ENCODE measurements at regions not wholly inside any gene's neighbourhood (a gene's known extent, or its start where the extent isn't known, plus 50 kb on each side); places are given as distances from the start of the nearest gene placed in this dataset.
"Not testable (repeated sequence)": the region's sequence is repeated elsewhere in the genome, so short reads cannot be mapped to it uniquely, and the experiment has no call there.

DNA sequence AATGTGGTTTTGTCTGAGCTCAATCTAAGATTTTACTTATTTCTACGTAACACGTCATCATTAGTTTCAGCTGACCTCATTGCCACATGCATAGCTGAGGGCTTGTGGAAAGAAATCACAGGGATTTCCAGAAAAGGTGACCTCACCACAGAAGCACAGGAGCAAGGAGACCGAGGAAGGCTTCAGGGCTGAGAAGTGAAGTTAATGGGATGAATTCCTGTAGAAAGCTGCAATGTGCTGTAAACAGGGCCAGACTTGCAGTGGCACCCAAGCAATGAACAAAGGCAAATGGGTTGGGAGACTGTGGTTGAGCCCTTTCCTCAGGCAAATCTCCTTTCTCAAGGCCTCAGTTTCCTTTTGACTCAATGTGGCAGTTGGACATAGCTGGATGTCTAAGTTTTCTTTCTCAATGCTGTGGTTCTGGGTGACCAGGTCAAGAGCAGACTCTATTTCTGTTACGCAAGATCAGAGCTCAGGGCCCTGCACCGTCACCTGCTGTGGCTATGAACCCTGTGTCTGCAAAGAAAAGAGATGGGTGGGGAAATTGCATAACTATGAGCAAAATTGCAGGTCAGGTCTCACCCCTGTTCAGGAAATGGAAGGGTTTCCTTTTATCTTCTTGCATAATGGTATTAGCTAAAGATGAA, 252.2 kb upstream of the TBL1XR1 start:
- in situ Hi-C loops (cut with HindIII; ENCODE audit: low sequenced_read_pairs) = no loop called here

DNA sequence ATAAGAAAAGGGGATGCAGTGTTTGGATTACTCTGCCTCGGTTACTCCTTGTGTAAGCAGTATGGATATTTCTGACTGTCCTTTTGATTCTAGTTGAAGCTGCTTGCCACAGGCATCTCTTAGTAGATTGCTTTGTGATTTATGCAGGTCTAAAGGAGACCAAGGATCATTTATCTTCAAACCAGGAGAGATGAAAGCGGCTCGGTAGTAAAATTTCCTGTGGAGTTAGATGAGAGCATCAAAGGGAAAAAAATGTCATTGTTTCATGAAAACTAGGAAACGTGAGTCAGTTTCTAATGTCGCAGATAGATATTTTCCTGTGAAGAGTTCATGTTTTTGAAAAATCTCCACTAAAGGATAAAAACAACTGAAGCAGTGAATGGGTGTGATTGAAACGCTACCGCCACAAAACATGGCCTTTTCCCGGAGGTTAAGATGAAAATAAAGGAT, 254.0 kb upstream of the TBL1XR1 start:
- in situ Hi-C loops (cut with HindIII; ENCODE audit: low sequenced_read_pairs) = no loop called here

DNA sequence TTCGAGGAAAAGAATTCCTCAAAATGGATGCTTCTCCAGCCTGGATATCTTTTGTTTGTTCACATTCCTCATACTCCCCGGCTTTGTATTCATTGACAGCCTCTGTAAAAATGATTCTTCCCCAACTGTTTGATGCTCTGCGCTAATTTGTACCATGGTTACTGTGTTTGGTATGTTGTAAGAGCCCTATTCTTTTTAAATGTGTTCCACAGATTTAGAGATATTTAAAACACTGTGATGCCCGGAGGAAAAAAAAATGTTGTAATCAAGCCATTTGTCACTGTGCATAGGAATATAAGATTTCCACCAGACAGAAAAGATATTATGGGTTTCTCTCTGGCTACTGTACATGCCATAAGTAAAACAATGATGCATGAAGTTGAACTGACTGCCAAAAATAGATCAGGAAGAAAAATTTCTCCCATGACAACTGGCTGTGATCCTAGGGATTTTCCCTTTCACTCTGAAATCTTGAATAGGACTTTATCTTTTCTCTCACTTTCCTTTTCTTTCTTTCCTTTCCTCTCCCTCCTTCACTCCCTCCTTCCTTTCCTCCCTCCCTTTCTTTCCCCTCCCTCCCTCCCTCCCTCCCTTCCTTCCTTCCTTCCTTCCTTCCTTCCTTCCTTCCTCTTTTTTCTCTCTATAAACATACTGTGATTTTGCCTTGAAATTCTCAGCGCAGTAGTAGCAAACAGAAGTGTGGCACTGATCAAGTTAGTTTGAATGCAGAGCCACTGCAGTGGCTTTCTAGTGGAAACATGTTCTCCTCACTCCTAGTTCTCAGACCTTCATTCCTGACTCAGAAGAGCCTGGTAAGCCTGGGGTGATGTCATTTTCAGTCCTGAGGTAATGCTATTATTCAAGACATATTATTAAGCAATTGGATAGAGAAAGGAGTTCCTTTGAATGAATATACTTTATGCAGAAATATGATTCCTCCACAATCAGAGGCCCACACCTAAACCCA, 254.9 kb upstream of the TBL1XR1 start:
- in situ Hi-C loops (cut with HindIII; ENCODE audit: low sequenced_read_pairs) = no loop called here

DNA sequence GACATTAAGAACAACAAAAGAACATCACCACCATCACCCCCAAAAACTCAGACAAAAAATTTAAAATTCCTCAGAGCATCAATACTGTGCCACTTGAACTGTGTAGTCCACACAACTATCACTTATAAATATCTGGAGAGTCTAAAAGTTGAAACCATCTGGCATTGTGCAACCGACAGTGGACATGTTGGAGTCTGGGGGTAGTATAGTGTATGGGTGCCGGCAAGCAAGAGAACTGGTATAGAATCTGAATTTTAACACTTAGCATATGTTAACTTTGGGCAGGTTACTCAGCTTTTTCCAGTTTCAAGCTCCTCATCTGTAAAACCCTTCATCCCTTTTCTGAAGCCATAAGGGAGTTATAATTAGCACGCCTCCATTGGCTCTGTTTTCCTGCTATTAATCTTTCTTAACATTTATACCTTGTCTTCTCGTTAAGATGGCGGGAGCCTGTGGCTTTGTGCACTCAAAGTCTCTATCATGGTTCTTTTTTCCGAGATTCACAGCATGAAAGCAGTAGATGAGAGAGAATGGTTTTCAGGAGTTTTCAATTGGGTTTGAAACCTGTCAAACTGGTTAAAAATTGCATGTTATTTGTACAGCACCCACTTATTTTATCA, 255.7 kb upstream of the TBL1XR1 start:
- in situ Hi-C loops (cut with HindIII; ENCODE audit: low sequenced_read_pairs) = no loop called here

DNA sequence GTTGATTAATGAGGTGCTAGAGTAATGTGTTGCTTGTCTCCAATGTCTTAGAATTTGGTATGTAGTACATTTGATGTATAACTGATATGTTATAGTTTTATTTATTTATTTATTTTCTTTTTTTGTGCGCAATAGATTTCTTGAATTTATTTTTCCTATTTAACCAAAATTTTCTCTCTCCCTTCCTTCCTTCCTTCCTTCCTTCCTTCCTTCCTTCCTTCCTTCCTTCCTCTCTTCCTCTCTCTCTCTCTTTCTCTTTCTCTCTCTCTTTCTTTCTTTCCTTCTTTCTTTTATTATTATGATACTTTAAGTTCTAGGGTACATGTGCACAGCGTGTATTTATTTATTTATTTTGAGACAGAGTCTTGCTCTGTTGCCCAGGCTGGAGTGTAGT, 256.2 kb upstream of the TBL1XR1 start:
- in situ Hi-C loops (cut with HindIII; ENCODE audit: low sequenced_read_pairs) = no loop called here

DNA sequence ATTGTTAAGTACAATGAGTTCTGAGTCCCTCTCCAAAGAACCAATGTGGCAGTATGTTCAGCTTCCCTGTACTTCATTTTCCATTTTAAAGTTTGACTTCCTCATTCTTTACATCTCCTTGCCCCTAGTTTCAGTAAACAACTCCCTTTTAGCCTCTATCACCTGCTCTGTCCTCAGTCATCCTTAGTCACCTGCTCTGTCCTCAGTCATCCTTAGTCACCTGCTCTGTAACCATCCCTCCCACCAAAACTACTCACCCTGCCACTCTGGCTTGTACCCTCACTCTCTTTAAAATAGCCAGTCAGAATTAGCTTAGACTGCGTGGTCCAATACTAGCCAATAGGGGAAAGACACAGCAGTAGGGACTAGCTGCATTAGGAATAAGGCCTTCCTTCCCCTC, 259.9 kb upstream of the TBL1XR1 start:
- in situ Hi-C loops (cut with HindIII; ENCODE audit: low sequenced_read_pairs) = not testable (repeated sequence)

DNA sequence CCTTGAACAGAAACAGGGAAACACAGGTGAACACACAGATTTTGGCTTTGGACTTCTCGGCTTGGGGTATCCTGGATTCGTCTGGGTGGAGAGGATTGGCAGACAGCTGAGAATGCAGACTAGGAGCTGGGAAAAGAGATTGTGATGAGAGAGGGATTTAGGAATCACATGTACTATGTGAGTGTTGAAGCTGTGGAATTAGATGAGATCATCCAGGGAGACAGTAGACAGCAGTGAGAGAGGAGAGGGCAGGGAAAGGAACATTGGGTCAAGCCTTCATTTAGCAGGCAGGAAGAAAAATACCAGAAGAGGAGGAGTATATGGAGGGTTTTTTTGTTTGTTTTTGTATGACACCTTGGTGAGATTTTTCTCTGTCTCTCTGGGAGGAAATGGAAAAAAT, 262.1 kb upstream of the TBL1XR1 start:
- in situ Hi-C loops (cut with HindIII; ENCODE audit: low sequenced_read_pairs) = no loop called here

DNA sequence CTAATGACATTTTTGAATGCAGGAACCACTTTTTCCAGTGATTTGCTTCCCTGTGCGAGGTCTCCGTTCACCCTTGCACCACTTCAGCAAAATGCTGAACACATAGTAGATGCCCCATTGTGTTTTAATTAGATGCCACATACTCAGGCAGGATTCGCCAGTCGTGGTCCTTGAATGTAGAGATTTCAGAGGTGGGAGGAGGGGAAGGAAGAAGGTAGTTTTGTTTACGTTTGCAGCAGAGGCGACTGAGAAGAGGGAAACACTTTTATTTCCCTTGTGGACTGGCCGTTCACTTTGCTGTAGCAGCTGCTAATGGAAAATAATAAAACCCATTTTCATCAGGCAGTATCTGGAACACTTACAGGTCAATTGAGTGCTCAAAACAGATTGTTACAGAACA, 262.8 kb upstream of the TBL1XR1 start:
- in situ Hi-C loops (cut with HindIII; ENCODE audit: low sequenced_read_pairs) = no loop called here

DNA sequence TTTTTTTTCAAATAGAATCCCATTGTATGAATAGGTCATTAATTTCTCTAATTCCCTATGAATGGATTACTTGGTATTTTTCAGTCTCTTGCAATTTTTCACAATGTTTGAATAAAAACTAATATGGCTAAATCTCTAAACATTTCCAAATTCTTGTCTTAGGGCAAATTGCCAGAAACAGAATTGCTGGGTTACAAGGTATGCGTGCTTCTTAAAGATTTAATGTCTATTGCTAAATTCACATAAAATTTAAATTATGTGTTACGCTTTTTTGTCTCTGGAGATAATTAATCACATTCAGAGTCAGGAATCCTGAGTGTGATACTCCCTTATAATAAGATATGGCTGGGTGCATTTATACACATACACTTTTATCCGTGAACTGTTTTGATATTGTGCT, 264.5 kb upstream of the TBL1XR1 start:
- in situ Hi-C loops (cut with HindIII; ENCODE audit: low sequenced_read_pairs) = no loop called here

DNA sequence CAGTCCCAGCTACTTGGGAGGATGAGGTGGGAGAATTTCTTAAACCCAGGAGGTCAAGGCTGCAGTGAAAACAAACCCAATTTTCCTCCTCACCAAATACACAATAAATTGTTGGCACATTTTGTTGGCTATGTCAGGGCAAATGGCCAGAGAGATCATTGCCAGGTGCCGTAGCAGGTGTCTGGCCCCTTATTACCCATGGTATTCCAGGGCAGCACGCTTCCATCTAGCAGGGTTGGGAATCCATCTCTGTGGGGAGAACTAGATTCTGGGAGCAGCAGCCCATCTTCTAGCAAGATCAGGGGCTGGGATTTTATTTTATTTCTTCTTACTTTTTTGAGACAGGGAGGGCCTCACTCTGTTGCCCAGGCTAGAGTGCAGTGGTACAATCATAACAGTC, 266.1 kb upstream of the TBL1XR1 start:
- in situ Hi-C loops (cut with HindIII; ENCODE audit: low sequenced_read_pairs) = not testable (repeated sequence)

DNA sequence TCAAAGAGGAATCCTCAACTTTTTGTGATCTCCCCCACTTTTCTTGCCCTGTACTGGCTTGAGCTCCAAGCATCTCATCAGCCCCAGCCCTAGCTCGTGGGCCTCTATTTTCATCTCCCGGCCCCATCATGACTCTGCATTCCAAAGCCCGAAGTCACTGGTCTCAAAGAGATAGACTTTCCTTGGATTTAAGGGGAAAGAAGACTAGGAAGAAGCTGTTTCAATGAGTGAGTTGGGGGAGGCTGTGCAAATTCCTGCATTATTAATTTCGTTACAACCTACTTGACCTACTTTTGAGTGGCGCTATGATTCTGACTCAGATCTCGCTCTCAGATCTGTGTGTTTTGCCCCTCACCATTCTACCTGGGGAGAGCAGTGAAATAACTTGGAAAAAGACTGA, 266.6 kb upstream of the TBL1XR1 start:
- in situ Hi-C loops (cut with HindIII; ENCODE audit: low sequenced_read_pairs) = no loop called here

DNA sequence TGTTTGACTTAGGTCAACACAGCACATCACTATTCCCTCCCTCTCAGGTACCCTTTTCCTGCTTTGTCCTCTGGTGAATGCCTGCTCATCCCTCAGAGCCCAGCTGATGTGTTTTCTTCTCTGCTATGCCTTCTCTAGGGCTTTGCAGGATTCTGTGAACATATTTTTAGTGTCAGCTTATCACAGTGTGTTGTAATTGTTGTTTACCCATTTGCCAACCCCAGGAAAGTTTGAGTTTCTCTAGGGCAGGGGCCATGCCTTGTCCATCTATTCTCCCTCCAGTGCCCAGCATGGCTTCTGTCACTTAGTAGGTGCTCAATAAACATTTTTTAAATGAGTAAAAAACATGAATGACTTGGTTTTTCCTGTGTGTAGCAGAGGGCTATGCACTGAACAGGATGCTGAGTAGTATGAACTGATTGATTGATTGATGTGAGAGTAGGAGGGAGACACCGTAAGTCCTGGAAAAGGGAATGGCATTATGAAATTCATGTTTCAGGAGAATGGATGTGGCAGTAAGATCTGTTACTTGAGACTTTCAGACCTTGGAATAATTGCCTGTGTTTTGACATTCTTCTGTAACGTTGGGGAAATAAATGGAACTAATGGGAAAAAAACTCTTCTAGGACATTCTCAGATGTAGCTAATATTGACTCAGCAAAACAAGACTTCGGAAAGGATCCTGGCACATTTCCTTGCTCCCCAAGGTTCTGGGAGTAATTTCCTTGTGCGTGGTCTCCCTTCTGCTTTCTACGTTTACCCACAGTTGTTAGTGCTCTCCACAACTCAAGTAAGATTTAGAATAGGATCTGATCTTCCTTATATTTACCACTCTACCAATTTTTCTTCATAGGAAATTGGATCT, 267.3 kb upstream of the TBL1XR1 start:
- in situ Hi-C loops (cut with HindIII; ENCODE audit: low sequenced_read_pairs) = no loop called here

DNA sequence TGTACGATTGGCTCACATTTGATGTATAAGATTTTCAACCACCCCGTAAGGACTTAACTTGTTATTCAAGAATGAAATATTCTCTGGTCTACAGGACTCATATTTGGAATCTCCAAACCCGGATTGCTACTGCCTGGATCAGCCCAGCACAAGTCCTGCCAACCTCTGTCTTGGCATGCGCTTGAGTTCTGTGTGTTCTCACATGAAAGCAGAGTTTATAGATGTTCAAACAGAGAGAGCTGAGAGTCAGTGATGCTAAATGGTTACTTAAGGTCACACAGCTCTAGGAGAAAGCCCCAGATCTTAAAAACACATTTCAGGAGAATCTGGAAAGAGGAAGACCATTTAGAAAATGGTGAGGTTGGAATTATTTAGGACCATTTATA, 268.0 kb upstream of the TBL1XR1 start:
- in situ Hi-C loops (cut with HindIII; ENCODE audit: low sequenced_read_pairs) = no loop called here

DNA sequence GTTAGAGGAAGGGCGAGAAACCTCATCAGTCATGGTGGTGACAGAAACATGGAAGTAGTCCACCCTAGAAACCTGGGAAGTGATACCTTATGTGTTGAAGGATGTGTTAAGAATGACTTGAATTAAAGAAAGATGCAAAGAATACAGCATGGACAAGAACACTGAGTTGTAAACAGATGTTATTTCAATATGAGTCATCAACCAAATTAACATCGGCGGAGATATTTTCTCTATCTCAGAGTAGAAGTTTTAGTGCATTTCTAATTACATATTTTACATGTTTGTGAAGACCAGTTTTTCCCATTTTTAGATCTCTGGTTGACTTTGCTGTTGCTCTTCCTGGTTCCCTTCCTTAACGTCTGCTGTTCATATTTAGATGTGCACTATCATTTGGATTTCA, 268.8 kb upstream of the TBL1XR1 start:
- in situ Hi-C loops (cut with HindIII; ENCODE audit: low sequenced_read_pairs) = no loop called here

DNA sequence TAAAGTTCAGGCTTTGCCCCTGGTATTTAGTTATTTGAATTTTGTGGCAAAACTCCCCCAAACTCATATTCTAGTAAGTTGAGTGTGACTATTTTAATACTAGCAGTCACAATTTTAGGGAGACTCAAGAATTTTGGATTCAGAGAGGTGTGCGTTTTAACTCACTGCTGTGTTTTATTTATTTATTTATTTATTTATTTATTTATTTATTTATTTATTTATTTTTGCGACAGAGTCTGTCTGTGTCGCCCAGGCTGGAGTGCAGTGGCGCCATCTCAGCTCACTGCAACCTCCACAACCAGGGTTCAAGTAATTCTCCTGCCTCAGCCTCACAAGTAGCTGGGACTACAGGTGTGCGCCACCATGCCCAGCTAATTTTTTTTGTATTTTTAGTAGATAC, 269.3 kb upstream of the TBL1XR1 start:
- in situ Hi-C loops (cut with HindIII; ENCODE audit: low sequenced_read_pairs) = not testable (repeated sequence)

DNA sequence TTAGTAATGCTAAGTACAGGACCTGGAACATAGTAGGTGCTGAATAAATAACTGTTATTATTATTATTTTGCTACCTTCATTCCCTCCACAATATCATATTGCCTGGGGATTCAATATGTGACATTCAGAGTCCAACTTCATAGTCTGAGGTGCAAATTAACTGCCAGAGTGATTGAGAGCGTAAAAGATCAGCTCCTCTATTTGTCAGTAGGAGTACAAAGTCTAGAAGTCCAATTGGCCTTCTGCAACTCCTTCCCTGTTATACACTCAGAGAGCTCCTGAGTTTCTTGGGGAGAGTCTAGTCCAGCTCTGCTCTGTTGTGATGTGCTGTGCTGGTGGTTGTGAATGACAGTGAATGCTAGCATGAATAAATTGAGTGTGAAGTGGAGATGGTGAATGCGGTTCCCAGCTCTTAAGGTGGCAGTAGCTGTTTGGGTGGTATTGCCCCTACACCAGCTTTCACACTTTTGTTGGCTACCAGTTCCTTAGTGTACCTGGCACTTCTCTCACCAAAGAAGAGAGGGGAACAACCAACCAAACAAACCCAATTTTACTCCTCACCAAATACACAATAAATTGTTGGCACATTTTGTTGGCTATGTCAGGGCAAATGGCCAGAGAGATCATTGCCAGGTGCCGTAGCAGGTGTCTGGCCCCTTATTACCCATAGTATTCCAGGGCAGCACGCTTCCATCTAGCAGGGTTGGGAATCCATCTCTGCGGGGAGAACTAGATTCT, 270.1 kb upstream of the TBL1XR1 start:
- in situ Hi-C loops (cut with HindIII; ENCODE audit: low sequenced_read_pairs) = no loop called here

DNA sequence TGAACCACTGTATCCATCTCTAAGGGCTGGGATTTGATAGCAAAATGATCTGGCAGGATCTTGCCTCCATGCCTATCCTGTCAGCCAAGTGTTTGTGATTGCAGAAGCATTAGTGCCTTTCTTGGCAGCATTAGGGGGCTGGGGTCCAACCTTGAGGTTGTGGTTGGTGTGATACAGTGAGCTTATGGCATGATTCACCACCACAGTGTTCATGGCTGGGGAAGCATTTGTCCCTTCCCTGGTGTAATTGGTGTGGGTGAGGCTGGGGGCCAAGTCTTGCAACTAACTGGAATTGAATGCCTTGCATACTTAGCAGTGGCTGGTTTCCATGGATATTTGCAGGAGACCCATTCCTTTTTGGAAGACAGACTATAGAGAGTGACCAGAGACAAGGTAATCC, 271.0 kb upstream of the TBL1XR1 start:
- in situ Hi-C loops (cut with HindIII; ENCODE audit: low sequenced_read_pairs) = no loop called here

DNA sequence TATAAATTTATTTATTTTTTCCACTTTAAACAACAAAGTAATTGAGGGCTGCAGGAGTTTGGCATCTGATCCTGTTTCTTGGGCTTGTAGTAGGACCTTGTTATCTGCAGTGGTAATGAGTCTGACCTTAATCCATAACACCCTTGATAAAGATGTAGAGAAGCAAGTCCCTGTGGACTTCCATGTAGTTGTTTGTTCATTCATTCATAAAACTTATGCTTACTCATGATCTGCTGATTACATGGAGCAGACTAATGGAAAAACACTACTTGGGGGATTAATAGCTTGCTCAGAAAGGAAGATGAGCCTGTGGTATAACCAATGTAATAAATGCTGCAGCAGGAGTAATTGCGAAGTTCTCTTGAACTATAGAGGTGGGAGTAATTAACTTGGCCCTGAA, 271.5 kb upstream of the TBL1XR1 start:
- in situ Hi-C loops (cut with HindIII; ENCODE audit: low sequenced_read_pairs) = no loop called here

DNA sequence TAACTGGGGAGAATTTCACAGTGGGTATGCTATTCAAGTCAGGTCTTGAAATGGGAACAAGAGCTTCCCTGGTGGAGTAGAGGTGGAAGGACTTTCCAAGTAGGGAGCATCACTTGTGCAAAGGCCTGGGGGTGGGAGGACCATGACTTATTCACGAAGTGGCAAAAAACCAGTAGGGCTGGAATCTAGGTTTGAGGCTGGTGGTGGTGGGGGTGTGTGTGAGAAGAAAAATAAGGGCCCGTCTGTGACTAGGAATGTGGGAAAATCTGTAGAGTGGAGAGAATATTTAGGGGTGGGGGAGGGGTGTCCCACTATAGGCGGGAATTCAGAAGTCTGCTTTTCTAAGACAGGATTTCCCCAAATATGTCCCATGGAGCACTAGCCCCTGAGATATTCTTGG, 271.9 kb upstream of the TBL1XR1 start:
- in situ Hi-C loops (cut with HindIII; ENCODE audit: low sequenced_read_pairs) = no loop called here

DNA sequence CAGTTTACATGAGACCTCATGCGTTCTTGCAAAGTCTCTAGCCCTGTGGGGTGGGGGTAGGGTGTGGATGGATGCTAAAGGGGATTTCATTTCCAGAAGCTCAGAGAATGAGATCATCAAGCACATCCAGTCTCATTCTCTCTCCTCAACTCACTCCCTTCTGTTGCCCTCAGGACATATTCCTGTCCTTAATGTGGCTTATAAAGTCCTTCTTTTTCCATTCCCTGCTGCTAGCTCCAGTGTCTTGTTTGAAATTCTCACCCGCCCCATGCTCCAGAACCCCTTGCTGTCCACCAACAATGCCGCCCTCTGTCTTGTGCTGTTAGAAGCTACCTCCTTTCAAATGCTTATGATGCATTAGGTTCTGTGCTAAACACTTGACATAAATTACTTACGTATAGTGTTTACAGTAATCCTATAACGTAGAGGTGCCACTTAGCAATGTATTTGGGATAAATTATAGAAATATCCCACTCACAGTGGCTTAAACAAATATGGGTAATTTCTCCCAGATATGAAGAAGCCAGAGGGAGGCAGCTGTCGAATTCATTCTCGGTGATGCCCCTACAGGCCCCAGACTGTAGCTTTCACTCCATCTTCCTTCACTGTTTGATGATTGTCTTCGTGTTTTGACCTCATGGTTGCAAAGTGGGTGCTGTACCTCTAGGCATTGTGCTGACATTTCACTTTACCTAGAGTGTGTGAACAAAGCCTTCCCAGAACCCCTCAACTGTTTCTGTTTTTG, 273.1 kb upstream of the TBL1XR1 start:
- in situ Hi-C loops (cut with HindIII; ENCODE audit: low sequenced_read_pairs) = no loop called here

All from DLD1 (cell line).